AG04449 (cell line): ENCODE measurements at regions not wholly inside any gene's neighbourhood (a gene's known extent, or its start where the extent isn't known, plus 50 kb on each side); places are given as distances from the start of the nearest gene placed in this dataset.
"Not testable (repeated sequence)": the region's sequence is repeated elsewhere in the genome, so short reads cannot be mapped to it uniquely, and the experiment has no call there.

ENCODE experiments used
- CTCF ChIA-PET: fragments of 350-600 bp; formaldehyde crosslinking; extraction: SDS; loops from one replicate; lab custom pipeline; 2021; ENCODE audit warnings: antibody characterized with exemption; lab: Yijun Ruan, JAX
- POLR2A ChIA-PET: fragments of 400-600, 350-600 bp; formaldehyde crosslinking; extraction: SDS; loops from one replicate; lab custom pipeline; 2020; ENCODE audit warnings: antibody characterized with exemption, inconsistent platforms; lab: Yijun Ruan, JAX
- DNase-seq: peaks from one replicate; pipeline ENCODE4 v3.0.0-alpha.2; 2010; ENCODE audit warnings: low read depth, low spot score
- H3K4me3 ChIP-seq: 2 replicates; pipeline ENCODE4 v1.5.1; 2011; ENCODE audit warnings: low read depth, mild to moderate bottlenecking, control low read depth, low read length
- TF ChIP-seq, protein P1 (sequence below): IDR thresholded peaks from one replicate; pipeline ENCODE4 v1.5.1; 2011; ENCODE audit warnings: mild to moderate bottlenecking, moderate library complexity, low read length, control low read depth, inconsistent platforms; ENCODE audit not compliant: insufficient read depth; ENCODE audit errors: missing control alignments

DNA sequence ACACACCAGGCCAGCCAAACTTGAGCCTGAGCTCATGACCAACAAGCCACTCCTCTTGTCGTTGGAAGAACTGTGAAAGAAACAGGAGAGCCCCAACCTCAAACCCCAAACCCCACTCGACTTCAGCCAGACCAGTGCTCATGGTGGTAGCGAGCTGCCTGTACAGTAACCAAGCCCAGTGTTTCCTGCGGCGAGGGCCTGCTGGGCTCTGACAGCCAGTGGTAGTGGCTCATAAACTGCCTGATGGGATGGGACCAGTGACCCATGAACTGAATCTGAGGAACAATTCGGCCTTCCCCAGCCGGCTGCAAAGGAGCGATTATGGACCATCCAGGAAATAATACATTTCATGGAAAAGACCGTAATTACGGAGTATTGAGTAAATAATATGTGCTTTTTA lies 191.9 kb downstream of the RPS24 start:
- H3K4me3 ChIP-seq = no peak overlapping the region
- CTCF ChIA-PET = interaction anchor here (1.0 to 1.6 kb wide), 3 partner anchors 10 to 970 kb away, joined by 3 to 5 read pairs (median 3); no protein-coding TSS in a partner anchor
- POLR2A ChIA-PET = no interaction called here
- DNase-seq = no peak
- TF ChIP-seq, protein P1, sequence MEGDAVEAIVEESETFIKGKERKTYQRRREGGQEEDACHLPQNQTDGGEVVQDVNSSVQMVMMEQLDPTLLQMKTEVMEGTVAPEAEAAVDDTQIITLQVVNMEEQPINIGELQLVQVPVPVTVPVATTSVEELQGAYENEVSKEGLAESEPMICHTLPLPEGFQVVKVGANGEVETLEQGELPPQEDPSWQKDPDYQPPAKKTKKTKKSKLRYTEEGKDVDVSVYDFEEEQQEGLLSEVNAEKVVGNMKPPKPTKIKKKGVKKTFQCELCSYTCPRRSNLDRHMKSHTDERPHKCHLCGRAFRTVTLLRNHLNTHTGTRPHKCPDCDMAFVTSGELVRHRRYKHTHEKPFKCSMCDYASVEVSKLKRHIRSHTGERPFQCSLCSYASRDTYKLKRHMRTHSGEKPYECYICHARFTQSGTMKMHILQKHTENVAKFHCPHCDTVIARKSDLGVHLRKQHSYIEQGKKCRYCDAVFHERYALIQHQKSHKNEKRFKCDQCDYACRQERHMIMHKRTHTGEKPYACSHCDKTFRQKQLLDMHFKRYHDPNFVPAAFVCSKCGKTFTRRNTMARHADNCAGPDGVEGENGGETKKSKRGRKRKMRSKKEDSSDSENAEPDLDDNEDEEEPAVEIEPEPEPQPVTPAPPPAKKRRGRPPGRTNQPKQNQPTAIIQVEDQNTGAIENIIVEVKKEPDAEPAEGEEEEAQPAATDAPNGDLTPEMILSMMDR = no peak

DNA sequence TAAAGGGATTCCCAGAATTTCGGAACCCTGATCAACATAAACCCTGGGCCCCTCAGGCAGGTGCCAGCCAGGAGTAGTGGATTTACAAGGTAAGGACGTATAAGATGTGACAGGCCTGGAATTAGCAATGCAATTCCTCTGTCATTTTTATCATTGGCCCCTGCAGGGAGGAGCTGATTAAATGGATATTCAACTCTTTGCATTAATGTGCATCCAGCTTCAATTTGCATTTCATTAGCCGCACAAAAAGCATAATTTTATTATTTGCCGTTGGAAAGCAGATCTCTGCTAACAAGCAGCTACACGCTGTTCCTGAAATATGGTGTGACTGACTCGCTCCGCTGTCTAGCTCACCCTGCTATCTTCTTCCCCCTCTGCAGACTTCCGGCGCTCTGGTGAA lies 195.8 kb downstream of the RPS24 start:
- POLR2A ChIA-PET = no interaction called here
- H3K4me3 ChIP-seq = no peak overlapping the region
- DNase-seq = no peak
- TF ChIP-seq, protein P1 = no peak
- CTCF ChIA-PET = interaction anchor here (1.6 kb wide), 1 partner anchor 182 kb away, joined by 3 read pairs; no protein-coding TSS in a partner anchor

DNA sequence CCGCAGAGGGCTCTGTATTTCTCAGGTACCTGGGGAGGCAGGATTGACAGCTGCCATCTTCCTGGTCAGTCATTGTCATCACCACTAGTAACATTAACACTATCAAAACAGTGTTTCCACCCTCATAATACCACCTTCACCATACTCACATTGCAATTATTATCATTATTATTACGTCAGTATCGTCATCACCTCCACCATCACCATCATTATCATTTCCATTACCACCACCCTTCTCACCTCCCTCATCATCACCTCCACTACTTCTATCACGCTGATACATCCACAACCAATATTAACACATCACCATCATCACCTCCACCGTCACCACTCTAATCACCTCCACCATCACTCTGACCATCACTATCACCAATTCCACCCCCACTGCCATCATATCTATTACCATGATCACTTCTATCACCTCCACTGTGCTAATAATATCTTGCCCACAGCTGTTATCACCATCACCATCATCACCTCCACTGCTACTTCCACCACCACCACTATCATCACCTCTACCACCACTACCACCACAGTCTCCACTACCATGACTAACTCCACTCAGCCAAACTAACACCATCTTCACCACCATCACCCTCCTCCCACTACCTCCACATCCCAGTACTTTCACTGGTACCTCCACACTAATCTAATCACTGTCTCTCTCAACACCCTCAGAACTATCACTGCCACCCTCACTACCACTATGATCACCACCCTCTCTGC lies 196.4 kb downstream of the RPS24 start:
- TF ChIP-seq, protein P1 = no peak
- POLR2A ChIA-PET = no interaction called here
- CTCF ChIA-PET = interaction anchor here (1.6 kb wide), 1 partner anchor 183 kb away, joined by 3 read pairs; no protein-coding TSS in a partner anchor
- no peak overlapping the region for H3K4me3 ChIP-seq
- DNase-seq = no peak

DNA sequence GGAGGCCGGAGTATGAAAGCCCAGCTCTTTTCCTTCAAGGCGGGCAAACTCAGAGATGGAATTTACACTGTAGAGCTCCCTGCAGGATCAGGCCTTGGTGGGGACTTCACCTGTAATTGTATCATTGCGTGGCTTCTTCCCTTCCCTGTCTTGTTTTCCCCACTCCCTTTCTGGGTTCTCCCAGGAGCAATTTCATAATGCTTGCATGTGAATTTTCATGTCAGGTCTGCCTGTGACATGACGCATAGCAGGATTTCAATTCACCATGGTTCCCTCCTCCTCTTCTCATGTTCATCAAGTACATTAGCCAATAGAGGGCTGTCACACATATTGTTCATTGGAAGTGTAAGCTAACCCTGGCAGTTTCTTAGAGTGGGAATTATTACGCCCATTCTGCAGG lies 197.7 kb downstream of the RPS24 start:
- DNase-seq = no peak
- TF ChIP-seq, protein P1 = no peak
- ChIA-PET CTCF (interaction anchor here (1.1 to 2.1 kb wide), 7 partner anchors 12 to 184 kb away, joined by 3 to 8 read pairs (median 4); no protein-coding TSS in a partner anchor), POLR2A (no interaction called here)
- H3K4me3 ChIP-seq = no peak overlapping the region

DNA sequence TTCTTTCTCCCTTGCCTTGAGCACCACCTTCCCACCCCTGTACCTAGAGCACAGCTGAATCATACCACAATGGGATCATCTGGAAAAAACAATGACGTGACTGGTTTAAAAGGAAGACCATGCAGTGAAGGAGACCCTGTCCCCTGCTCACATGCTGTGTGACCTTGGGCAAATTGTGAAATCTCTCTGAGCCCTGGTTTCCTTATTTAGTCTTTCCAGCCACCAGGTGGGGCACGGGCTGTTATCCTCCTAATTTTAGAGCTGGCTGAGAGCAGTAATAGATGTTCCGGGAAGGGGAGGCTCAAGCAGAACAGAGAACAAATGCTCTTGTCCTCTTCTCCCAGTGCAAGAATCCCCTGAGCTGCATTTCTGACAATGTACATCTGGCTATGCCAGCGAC lies 198.3 kb downstream of the RPS24 start:
- TF ChIP-seq, protein P1 = no peak
- ChIA-PET POLR2A (no interaction called here), CTCF (interaction anchor here (0.6 to 2.1 kb wide), 9 partner anchors 12 to 378 kb away, joined by 3 to 8 read pairs (median 4); no protein-coding TSS in a partner anchor)
- DNase-seq = no peak
- no peak overlapping the region for H3K4me3 ChIP-seq

DNA sequence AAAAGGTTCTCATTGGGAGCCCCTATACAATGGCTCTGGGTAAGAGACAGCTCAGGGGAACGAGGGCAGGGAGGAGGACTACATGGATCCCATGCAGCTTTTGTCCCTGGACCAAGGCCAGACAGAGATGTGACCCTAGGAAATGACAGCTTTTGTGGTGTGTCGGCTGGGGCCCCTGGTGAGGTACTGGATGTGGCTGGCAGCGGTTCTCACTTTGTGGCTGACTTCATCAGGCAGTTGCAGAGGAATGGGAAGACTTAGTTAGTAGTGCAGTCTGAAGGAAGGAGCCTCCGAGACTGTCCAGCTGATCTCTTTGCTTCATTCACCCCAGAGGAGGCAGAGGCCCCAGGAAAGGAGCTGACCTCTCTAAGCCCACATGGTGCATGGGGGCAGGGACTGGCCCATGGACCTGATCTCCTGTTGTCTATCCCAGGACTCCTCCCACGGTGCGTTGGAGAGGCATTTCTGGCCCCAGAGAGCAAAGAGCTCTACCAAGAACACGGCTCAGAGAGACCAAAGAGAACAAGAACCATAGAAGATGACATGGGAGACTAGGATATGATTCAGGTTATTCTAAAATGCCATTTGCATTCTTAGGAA lies 202.9 kb downstream of the RPS24 start:
- DNase-seq = no peak
- no peak overlapping the region for H3K4me3 ChIP-seq
- TF ChIP-seq, protein P1 = no peak
- ChIA-PET CTCF (no interaction called here), POLR2A (no interaction called here)

DNA sequence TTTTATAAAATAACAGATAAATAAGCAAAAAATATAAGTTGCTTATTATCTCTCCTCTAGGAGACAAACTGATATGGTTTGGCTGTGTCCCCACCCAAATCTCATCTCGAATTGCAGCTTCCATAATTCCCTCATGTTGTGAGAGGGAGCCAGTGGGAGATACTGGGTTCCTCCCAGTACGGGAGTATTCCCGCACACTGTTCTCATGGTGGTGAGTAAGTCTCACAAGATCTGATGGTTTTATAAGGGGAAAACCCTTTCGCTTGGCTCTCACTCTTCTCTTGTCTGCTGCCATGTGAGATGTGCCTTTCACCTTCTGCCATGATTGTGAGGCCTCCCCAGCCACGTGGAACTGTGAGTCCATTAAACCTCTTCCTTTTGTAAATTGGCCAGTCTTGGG lies 204.3 kb downstream of the RPS24 start:
- POLR2A ChIA-PET, DNase-seq, CTCF ChIA-PET, H3K4me3 ChIP-seq: not testable (repeated sequence)
